NT2/D1 (cell line): ENCODE measurements at regions not wholly inside any gene's neighbourhood (a gene's known extent, or its start where the extent isn't known, plus 50 kb on each side); places are given as distances from the start of the nearest gene placed in this dataset.

Source experiments
- SUZ12 ChIP-seq: IDR thresholded peaks from 2 replicates; pipeline ENCODE4 v1.6.1; 2011; ENCODE audit not compliant: insufficient read length, insufficient read depth; ENCODE audit errors: extremely low read depth
- YY1 ChIP-seq: IDR thresholded peaks from 2 replicates; pipeline ENCODE4 v1.6.1; 2011; ENCODE audit not compliant: insufficient read length, insufficient read depth
- ZNF274 ChIP-seq: IDR thresholded peaks from 2 replicates; pipeline ENCODE4 v1.6.1; 2011; ENCODE audit warnings: mild to moderate bottlenecking, low read depth, low read length

DNA sequence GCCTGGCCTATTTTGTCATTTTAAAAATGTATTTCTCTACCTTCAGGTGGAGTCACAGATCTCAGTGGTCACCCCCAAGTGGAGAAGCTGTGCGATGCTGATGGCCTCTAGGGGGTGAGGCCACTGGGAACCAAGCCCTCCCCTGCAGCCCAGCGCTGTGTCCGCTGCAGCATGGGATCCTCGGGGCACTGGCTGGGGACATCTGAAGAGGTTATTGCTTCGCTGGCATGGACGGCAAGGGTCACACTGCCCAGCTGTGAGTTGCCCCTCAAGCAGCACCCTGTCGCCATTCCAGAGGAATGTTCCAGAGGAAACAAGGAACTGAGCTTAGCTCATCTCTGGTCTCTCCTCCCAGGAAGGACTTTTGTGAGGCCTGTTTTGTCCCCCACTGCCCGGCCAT is 119.6 kb upstream of the S1PR3 start:
- TF ChIP-seq ZNF274 (no peak), YY1 (no peak), SUZ12 (no peak)
